ENCODE measurements at regions not wholly inside any gene's neighbourhood (a gene's known extent, or its start where the extent isn't known, plus 50 kb on each side); places are given as distances from the start of the nearest gene placed in this dataset.
"Not testable (repeated sequence)": the region's sequence is repeated elsewhere in the genome, so short reads cannot be mapped to it uniquely, and the experiment has no call there.

DNA sequence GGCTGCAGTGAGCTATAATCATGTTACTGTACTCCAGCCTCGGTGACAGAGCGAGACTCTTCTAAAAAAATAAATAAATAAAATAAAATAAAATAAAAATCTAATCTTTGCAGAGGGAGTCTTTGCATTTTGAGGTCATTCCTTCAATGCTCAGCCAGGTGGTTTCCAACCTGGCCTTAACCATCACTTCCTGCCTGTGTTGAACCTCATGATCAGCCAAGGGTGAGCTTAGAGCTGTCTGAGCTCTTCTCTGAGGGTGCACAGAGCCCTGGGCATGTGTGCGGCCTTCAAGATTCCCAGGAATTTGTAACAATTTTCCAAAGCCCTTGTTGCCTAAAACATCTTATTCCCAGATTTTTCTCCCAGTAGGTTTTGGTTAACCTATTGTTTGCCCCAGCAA, 94.3 kb downstream of the KCNJ12 start:
- not testable (repeated sequence) for FAIRE-seq

DNA sequence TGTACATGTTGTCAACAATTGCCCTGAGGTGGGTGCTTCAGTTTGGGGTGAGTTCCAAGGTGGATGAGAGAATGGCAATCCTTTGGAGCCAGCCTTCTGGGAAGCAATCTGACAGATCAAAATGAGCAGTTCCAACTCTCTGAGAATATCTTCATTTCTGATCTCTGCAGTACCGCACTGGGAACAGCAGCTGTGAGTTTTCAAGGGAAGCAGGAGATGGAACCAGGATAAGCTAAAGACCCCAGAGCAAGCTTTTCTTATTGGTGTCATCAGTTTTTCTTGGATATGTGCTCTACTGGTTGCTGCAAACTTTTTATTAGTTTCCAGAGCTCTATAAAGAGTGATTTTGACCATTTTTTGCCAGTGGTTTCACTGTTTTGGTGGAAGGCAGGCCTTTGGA, 94.7 kb downstream of the KCNJ12 start:
- no peak for FAIRE-seq

- no peak for FAIRE-seq
Measured at GRCh38 chr17:21474815-21475214, 98.7 kb downstream of the KCNJ12 start.

- FAIRE-seq, result no peak
Measured at GRCh38 chr17:21475571-21475970, 99.4 kb downstream of the KCNJ12 start.

GRCh38 chr17:21476867-21477266, 100.7 kb downstream of the KCNJ12 start:
- FAIRE-seq, result no peak

DNA sequence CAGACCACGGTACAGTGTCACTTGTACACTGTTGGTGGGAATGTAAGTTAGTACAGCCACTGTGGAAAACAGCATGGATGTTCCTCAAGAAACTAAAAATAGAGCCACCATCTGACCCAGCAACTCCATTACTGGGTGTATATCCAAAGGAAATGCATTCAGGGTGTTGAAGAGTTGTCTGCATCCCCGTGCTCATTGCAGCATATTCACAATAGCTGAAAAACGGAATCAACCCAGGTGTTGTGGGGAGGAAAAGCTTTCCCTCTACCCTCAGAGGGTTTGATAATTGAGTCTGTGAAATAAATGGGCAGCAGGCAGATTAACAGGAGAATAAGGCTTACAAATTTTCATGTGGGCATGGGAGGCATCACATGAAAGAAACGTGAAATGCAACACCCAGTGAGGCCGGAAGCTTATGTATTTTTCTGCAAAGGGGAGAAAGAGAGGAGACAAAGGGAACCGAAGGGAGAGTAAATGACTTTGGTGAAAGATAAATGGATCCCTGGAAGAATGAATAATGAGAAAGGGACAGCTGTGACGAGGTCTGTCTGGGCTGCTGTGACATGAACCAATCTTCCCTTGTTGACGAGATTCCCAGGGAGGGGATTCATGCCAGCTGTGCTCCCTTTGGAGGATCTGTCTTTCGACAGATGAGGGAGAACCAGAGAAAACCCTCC, 106.2 kb downstream of the KCNJ12 start:
- FAIRE-seq, result no peak

GRCh38 chr17:21488043-21488442, 111.9 kb downstream of the KCNJ12 start:
- FAIRE-seq, result not testable (repeated sequence)

DNA sequence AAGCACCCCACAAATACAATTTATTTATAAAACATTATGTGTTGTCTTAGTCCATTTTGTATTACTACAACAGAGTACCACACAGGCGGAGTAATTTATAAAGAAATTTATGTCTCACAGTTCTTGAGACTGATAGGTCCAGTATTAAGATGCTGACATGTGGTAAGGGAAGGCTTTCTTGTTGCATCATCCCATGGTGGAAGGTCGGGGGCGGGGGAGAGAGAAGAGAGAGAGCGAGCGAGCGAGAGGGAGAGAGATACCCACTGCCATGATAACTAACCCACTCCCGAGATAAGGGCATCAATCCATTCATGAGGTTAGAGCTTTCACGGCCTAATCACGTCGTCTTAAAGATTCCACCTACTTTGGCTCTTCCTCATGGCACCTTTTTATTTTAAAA, 117.8 kb downstream of the KCNJ12 start:
- no peak for FAIRE-seq

- FAIRE-seq, result no peak
Measured at GRCh38 chr17:21495281-21495680, 119.1 kb downstream of the KCNJ12 start.

DNA sequence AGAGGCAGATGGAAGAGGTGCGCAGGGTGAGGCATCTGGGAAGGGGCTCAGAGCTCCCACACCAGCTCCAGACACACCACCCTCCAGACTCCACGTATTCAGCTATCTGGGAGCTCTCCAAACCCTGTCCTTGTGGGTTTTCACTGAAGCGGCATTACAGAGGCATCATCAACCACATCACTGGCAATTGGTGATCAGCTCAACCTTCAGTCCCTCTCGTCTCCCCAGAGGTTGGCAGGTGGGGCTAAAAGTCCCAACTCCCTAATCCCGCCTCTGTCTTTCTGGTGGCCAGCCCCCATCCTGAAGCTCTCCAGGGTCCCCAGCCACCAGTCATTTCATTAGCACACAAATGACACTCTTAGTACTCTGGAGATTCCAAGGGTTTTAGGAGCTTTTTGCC, 123.9 kb downstream of the KCNJ12 start:
- no peak for FAIRE-seq

DNA sequence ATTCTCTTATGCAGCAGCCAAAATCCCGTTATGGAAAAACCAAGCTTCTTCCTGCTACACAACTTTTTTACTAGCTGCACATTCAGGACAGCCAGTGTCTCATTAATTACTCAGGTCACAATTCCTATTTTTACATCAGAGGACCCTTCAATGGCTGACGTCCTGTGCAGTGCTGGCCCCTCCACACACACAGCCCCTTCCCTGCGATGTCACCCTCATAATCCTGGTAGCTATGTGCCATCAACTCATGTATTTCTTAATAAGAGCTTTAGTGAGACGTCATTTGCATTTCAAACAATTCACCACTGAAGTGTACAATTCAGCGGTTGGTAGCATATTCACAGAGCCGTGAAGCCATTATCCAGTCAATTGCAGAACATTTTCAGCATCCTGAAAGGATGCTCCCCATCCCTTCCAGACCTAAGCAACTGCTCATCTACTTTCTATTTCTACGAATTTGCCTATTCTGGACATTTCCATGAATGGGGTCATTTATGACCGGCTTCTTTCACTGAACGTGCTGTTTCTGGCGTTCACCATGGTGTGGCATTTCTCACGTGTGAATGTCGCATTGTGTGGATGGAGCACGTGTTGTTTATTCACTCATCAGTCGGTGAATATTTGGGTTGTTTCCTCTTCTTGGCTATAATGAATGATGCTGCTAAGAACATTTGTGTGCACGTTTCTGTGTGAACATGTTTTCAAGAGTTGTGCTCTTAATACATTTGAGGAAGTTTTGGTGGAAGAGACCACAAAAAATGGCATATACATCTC, 126.0 kb downstream of the KCNJ12 start:
- FAIRE-seq, result not testable (repeated sequence)

- no peak for FAIRE-seq
Measured at GRCh38 chr17:21505819-21506815, 130.0 kb downstream of the KCNJ12 start.

DNA sequence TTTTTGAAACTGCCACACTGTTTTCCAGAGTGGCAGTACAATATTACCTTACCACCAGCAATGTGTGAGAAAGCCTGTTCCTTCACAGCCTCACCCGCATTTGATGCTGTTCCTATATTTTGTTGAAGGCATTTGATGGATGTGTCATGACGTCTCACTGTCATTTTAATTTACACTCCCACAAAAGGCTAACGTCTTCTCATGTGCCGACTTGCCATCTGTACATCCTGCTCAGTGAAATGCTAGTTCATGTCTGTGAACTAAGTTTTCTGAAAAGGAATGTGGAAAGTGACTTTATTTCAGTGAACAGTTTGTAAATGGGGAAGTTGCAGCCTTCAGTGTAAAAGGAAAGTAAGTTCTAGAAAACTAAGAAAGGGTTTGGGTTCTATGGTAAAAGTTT, 131.6 kb downstream of the KCNJ12 start:
- FAIRE-seq, result not testable (repeated sequence)

DNA sequence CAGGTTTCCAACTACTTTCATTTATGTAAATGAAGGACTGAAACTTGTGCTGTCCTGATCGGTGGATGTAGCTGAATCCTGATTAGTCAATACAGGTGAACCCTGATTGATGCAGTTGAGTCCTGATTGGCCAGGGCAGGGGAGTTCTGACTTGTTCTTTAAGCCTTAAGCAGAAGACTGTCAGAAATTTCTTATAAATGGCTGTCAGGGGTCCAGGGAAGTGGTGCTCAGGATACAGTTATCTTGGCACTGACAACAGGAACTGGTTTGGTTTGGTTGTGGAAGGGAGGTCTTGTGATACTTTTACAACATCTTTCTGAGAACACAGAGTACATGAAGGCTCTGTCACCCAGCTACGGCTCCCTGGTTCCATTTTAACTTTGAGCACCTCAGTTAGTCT, 132.1 kb downstream of the KCNJ12 start:
- no peak for FAIRE-seq

GRCh38 chr17:21509356-21509755, 133.2 kb downstream of the KCNJ12 start:
- not testable (repeated sequence) for FAIRE-seq

GRCh38 chr17:21510686-21511362, 134.7 kb downstream of the KCNJ12 start:
- no peak for FAIRE-seq

- peak; percentile 51 for FAIRE-seq
Measured at GRCh38 chr17:21511363-21512195, 135.4 kb downstream of the KCNJ12 start.

GRCh38 chr17:21512307-21513011, 136.3 kb downstream of the KCNJ12 start:
- no peak for FAIRE-seq

DNA sequence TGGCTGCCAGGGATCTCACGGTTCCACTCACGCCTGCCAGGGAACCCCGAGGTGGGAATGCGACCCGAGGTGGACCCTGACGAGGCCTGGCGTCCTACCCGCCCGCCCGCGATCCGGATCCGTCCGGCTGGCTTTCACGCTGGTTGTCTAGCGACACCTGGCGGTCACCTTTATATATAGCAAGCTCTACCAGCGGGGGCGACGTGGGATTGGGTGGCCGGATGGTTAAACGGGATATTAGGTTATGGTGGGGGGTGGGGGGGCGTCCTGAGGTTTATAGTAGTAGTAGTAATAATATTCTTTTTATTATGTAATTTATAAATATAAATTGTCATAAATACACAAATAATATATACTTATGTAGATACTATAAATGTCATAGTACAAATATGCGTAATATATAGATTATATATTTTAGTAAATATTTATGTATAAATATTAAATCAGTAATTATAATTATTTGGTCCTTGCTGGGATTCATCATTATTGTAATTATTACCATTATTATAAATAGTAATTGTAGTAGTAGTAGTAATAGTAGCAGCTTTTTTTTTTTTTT, 136.9 kb downstream of the KCNJ12 start:
- FAIRE-seq, result peak; percentile 88

- not testable (repeated sequence) for FAIRE-seq
Measured at GRCh38 chr17:21514567-21514966, 138.4 kb downstream of the KCNJ12 start.

Measured in TTC549 (cell line).